ENCODE measurements at regions not wholly inside any gene's neighbourhood (a gene's known extent, or its start where the extent isn't known, plus 50 kb on each side); places are given as distances from the start of the nearest gene placed in this dataset.

DNA sequence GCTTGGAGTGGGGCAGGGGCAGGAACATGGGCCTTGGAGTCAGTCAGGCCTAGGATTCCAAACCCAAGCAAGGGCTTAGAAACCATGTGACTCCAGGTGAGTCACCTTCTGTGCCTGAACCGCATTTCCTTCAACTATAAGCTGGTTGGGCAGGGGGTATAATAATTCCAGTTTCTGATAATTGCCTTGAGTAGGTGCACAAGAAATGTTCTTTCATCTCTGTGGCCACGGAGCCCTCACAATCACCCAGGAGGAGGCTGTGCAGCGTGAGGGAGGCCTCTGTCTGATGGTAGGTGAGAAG is 112.1 kb upstream of the HAAO start:
- TF ChIP-seq, protein P1, sequence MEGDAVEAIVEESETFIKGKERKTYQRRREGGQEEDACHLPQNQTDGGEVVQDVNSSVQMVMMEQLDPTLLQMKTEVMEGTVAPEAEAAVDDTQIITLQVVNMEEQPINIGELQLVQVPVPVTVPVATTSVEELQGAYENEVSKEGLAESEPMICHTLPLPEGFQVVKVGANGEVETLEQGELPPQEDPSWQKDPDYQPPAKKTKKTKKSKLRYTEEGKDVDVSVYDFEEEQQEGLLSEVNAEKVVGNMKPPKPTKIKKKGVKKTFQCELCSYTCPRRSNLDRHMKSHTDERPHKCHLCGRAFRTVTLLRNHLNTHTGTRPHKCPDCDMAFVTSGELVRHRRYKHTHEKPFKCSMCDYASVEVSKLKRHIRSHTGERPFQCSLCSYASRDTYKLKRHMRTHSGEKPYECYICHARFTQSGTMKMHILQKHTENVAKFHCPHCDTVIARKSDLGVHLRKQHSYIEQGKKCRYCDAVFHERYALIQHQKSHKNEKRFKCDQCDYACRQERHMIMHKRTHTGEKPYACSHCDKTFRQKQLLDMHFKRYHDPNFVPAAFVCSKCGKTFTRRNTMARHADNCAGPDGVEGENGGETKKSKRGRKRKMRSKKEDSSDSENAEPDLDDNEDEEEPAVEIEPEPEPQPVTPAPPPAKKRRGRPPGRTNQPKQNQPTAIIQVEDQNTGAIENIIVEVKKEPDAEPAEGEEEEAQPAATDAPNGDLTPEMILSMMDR (conservative IDR thresholded peaks at IDR 0.05; ENCODE audit: control insufficient read depth, insufficient read depth, low read depth, low read length): no peak
- H3K4me3 ChIP-seq (ENCODE audit: control insufficient read depth, low read depth, low read length): no peak overlapping the region
- DNase-seq (ENCODE audit: low read depth): no peak

DNA sequence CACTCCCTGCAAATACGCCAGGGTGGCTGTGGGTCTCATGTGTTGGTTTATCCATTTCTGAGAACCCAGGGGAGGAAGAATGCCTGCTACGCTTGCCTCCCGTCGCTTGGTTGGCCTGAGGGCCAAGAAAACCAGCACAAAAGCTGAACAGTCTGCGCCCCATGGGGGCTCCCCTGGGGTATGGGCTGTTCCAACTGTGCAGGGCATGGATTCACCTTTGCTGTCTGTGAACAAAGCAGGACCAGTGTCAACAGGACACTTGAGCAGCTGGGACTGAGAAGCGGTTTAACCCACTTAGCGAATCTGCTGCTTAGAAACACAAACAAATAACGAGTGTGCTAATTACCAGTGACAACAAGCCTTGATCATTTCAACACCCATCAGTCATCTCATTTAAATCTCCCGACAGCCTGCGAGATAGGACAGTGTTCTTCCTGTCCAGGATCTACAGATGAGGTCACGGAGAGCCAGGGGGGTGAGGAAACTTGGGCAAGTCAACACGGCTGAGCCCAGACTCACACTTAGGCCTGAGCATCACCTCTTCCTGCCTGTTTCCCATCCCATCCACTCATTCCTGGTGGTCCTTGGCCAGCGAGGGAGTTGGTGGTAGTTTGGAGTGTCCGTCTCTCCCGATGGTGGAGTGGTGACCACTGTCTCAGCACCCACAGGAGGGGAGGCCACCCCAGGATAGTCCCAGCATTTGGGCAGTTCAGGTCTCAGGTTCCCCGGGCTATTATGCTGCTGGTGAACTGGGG is 111.6 kb upstream of the HAAO start:
- no peak overlapping the region for H3K4me3 ChIP-seq (ENCODE audit: control insufficient read depth, low read depth, low read length)
- TF ChIP-seq, protein P1 (conservative IDR thresholded peaks at IDR 0.05; ENCODE audit: control insufficient read depth, insufficient read depth, low read depth, low read length): no peak
- DNase-seq (ENCODE audit: low read depth): no peak

- H3K4me3 ChIP-seq (ENCODE audit: control insufficient read depth, low read depth, low read length): no peak overlapping the region
- peak; percentile 43 for DNase-seq (ENCODE audit: low read depth)
- TF ChIP-seq, protein P1 (conservative IDR thresholded peaks at IDR 0.05; ENCODE audit: control insufficient read depth, insufficient read depth, low read depth, low read length): no peak
Measured at GRCh38 chr2:42902939-42903709, 110.7 kb upstream of the HAAO start.

- DNase-seq (ENCODE audit: low read depth): peak; percentile 72
- no peak overlapping the region for H3K4me3 ChIP-seq (ENCODE audit: control insufficient read depth, low read depth, low read length)
- TF ChIP-seq, protein P1 (conservative IDR thresholded peaks at IDR 0.05; ENCODE audit: control insufficient read depth, insufficient read depth, low read depth, low read length): no peak
Measured at GRCh38 chr2:42901076-42901640, 108.8 kb upstream of the HAAO start.

GRCh38 chr2:42900289-42900891 is 108.0 kb upstream of the HAAO start:
- TF ChIP-seq, protein P1 (conservative IDR thresholded peaks at IDR 0.05; ENCODE audit: control insufficient read depth, insufficient read depth, low read depth, low read length): no peak

DNA sequence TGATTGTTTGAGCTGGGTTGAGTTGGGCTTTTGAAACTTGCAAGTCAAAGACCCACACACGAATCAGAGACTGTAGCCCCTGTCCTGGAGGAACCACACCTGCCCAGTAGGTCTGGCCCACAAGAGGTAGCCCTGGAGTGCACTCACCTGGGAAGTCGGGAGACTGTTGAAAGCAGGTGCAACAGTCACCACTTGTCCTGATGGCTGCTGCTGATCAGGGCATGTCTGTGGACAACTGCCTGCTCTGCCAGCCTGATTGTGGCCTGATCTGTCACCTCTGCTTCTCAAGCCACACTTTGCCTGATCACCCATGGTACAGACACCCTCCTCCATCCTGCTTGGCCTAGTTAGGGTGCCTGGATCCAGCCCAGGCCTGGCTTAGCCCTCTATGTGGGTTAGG is 105.0 kb upstream of the HAAO start:
- H3K4me3 ChIP-seq (ENCODE audit: control insufficient read depth, low read depth, low read length): no peak overlapping the region

More at GRCh38 chr2:42900289-42900891, 108.0 kb upstream of the HAAO start:
- no peak for DNase-seq (ENCODE audit: low read depth)
- H3K4me3 ChIP-seq (ENCODE audit: control insufficient read depth, low read depth, low read length): no peak overlapping the region

More for the DNA sequence above, 105.0 kb upstream of the HAAO start:
- no peak for DNase-seq (ENCODE audit: low read depth)
- TF ChIP-seq, protein P1 (conservative IDR thresholded peaks at IDR 0.05; ENCODE audit: control insufficient read depth, insufficient read depth, low read depth, low read length): no peak

Measured in fibroblast of mammary gland (primary cell).